NCI-H82 treated with DMSO at 0.1 percent for 48 hours (cell line): ENCODE measurements at regions not wholly inside any gene's neighbourhood (a gene's known extent, or its start where the extent isn't known, plus 50 kb on each side); places are given as distances from the start of the nearest gene placed in this dataset.
A peak's percentile ranks its signal among the peaks of the same experiment; 100 is the strongest.

Experiments used
- DNase-seq: peaks from one replicate; lab custom pipeline; 2025; ENCODE audit not compliant: unreplicated experiment; lab: John Stamatoyannopoulos, UW

DNA sequence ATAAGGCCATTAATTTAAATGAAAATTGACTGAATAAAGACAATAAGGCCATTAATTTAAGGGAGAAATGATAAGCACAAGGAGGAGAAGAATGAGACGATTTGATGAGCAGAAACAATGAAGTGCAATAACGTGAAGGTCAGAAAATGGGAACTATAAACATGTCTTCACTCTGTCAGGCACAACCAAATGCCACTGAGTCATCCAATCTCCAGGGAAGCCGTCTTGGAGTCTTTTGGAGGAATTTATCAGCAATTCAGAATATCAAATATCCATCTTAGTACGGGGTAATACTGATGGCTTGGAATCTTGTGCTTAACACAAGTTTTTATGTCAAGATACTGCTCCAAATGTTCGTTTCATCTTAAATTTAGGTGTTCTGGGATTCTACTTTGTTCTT is 159.9 kb downstream of the CAPZA3 start:
- DNase-seq: no peak

DNA sequence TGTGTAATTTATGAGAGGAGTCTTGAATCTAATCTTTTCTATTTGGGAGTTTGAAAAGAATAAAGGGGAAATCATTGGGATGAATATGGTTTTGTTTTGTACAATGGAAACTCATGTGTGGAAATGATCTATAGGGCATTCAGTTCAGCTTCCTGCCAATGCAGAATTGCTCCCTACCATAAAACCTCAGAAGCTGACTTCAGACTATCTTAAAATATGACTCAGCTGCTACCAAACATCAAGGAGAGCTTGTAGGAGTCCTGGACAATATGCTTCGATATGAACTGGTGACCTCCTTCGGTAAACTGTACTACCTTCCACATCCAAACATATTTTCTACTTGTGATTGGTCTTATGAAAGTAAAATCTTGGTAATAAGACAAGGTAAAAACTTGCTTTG is 160.6 kb downstream of the CAPZA3 start:
- no peak for DNase-seq

DNA sequence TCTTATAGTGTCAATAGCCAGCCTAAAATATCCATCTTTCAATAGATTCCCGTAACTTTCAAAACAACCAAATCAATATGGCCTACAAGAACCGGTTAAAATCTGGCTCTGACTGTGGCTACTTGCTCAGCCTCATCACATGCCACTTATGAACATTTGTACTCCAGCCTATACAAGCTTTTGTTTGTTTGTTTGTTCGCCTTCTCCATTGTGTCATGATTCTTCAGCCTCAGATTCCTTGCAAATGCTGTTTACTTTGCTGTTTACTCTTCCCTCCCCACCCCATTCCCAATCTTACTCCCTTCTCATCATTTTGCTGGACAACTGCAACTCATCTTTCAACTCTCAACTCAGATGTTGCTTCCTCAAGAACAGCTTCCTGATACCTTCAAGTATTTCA is 161.2 kb downstream of the CAPZA3 start:
- no peak for DNase-seq

DNA sequence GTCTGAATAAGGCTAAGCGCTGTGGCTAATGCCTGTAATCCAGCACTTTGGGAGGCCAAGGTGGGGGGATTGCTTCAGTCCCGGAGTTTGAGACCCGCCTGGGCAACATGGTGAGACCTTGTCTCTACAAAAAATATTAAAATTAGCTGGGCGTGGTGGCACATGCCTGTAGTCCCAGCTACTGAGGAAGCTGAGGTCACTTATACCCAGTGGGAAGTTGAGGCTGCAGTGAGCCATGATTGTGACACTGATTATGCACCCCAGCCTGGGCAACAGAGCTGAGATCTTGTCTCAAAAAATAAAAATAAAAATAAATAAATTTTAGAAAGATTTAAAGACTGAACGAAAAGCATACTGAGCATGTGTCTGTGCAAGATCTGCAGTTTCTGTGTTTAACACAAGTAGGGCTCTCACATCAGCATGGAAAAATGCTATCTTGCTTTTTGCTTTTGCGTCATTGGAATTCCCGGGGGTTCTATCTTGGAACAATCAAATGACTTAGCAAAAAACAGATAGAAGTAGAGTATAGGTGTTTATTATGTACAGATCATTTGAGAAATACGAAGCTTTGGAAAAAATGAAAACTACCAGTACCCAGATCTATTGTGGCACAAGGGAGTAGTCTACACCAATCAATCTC is 161.9 kb downstream of the CAPZA3 start:
- no peak for DNase-seq

DNA sequence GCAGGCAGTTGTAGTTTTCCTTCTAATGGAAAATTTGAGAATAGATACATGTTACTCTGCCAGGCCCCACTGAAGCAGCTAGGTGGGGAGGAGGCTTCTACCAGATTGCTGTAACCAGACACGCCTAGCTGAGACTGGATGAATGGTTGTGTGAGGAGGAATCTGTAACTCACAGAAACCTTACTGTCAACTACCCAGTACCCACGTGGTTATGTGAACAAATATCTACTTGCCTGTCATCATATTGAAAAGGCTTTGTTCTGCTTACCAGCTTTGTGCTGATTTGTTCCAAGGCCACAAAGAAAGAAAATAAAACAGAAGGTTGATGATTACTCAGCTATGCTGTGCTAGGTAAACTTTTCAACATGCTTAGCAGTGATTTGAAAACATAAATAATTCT is 167.2 kb downstream of the CAPZA3 start:
- no peak for DNase-seq

DNA sequence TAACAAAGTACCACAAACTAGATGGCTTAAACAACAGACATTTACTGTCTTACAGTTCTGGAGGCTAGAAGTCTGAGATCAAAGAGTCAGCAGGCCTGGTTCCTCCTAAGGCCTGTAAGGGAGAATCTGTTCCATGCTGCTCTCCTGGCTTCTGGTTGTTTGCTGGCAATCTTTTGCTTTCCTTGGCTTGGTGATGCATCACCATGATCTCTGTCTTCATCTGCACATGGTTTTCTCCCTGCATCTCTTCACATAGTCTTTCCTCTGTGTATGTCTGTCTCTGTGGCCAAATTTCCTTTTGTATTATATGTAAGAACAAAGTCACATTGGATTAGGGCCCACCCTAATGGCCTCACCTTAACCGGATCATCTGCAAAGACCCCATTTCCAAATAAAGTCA is 168.5 kb downstream of the CAPZA3 start:
- no peak for DNase-seq

DNA sequence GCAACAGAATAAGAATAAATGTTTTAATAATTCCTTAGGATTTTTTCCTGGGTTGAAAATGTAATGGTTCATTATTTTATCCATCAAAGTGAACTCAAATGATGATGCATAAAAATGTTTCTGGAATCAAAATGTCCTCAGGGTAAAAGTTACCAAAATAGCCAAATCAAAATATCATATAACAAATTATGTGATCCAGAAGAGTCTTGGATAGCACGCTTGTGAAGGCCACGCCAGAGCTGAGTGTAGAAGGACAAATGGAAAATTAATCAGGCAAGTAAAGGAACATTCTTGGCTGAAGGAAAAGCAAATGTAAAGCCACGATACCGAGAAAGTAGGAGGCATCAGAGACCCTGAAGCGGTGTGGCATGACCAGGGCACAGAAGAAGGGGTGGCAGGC is 169.2 kb downstream of the CAPZA3 start:
- DNase-seq: no peak

DNA sequence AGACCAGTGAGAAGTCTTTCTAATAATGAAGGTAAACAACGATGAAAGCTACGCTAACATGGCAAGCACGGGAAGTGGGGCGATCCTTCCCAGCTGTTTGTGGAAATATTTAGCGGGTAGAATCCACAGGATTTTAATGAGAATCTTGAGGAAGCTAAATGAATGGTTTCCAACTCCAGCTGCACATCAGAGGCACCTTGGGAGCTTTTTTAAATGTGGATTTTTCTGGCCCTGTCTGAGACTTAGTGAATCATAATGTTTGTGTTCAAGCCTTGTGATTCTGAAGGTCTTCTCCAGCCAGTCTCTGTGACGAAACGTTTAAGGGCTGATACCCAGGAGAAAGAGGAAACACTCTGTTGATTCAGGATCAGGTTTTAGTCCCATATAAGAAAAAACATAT is 169.8 kb downstream of the CAPZA3 start:
- DNase-seq: no peak

DNA sequence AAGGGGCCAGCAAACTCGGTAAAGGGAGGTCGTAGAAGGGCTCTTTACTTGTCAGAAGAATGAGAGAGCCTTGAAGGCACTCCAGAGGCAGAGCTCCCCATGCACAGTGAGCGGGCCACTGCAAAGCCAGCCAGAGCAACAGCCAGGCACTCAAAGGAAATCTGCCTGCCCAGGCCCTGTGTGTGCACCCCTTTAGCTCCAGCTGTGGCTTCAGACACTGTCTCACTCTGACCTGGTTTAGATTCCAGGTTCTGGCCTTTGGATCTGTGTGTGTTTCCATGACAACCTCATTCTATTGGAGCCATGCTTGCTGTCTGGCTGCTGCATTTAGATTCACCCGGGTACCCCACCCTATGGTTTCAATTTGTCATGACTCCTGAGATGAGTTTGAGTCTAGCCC is 170.3 kb downstream of the CAPZA3 start:
- DNase-seq: no peak

DNA sequence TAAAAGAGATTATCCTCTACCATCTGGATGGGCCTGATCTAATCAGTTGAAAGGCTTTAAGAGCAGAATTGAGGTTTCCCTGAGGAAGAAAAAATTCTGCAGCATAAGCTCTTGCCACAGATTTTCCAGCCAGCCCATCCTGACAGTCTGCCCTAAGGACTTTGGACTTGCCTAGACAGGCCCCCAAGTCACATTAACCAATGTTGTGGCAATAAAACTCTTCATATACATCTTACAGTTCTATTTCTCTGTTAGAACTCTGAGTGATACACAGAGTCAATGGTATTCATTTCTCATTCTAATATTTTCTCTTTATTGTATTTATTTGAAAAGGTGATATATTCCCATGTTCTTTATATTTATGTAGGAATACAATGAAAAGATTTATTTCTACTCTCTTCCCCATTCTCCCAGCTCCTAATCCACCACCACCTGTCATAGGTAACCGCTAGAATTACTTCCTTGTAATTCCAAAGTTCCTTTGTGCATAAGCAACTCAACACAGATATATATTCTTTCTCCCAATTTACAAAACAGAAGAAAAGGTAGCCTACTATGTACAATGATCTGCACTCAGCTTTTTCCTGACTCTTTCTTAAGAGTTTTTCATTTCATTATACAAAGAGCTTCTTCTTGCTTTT is 182.1 kb downstream of the CAPZA3 start:
- DNase-seq: peak; percentile 65

DNA sequence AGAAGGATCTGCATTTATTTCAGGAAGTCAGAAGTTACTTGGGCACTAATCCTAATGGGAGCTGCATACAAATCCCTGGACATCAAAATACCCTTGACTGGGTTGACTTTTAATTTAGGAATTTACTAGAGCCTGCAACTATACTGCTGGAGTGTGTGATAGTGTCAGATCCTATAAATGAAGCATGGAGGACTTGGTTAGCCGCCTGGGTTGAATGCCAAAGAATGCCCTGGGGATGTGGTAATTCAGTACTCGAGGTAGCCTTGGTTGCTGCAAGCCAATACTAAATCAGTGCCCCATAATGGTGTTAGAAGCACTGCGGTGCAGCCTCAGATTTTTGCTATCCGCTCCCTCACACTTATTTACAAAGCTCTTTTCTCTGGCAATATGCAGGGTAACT is 184.9 kb downstream of the CAPZA3 start:
- no peak for DNase-seq

DNA sequence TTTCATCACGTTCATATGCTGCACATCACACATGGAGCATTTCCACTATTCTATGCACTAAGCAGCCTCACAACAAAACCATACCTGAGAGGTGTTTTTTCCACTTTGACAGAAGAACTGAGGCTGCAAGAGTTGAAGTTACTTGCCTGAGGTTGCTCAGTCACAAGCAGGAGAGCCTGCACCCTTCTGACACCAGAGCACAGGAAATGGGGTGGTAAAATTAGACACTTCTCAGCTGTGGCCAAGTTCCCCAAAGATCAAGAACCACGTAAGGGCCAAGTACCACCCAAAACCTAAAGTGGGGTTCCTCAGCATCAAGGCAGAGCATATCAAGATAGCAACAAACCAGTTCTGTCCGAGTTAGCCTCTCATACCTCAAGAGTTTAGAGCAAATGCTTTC is 185.8 kb downstream of the CAPZA3 start:
- DNase-seq: no peak

DNA sequence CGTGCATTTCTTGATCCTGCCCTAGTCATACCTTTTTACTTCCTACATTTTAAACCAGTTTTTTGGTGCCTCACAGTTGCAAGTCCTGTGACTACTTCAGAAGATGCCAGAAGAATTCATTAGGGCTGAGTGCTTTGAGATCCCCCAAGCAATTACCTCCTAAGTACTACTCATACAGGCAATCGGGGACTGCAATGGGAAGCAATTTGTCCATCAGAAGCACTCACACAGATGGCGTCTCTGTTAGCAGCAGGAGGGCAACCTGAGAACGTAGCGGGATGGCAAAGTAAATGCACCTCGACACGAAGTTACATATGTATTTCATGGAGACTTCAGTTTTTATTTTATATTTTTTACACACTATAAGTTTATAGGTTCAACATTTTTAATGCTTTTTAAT is 188.3 kb downstream of the CAPZA3 start:
- no peak for DNase-seq

DNA sequence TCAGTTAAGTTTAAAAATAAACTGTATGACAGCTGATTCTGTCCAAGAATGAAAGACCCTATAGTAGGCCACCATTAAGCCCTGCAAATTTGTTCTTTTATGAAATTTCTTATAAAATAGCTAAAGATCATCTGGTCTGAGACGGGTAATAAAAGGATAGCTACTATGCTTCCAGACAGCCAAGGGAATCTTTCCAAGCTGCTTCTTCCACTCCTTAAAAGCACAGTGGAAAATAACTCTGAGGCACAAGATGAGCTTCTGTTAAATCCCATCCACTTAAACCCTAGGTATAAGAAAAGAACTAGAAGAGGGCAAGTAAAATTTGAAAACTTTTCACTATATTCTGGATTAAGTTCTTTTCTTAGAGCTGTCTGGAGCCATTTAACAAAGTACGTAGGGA is 194.3 kb downstream of the CAPZA3 start:
- DNase-seq: no peak

DNA sequence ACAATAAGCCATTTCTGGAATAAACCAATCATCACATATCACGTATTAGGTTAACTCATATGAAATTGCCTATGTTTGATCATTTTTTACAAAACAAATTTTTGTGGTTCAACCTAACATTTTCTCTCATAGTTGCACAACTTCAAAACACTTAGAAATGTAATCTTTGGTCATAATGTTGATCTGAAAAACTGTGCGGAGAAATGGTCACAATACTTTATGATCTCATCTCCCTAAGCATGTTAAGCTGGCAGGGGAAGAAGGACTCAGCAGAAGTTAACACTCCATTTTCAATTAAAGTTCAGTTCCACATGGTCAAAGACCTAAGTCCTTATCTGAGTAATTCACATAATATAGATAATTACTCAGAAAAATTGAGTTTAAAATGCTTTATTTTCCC is 194.8 kb downstream of the CAPZA3 start:
- DNase-seq: no peak

DNA sequence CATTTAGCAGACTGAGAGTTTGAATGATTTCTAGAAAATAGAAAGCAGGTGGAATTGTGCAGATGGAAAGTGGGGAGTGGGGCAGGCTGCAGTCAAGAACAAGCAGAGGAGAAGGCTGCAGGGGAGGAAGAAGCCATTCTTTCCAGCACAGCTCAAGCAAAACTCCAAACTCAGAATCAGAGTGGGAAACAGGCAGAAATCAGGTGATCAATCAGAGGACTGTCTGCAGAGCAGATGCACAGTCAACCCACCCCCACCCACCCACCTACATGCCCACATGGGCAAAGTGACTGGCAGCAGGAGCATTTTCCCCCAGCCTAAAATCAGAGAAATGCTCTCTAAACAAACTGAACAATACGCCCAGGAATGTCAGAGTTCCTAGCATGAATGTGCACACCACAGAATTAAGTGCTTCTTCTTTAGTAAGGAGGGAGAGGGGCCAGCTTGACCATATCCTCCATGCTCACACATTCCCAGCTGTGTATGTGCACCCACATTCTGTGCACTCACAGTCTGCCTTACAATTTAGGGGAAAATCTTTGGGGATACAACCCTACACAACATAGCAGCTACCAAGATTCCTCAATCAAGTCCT is 194.1 kb upstream of the PLEKHA5 start:
- no peak for DNase-seq

DNA sequence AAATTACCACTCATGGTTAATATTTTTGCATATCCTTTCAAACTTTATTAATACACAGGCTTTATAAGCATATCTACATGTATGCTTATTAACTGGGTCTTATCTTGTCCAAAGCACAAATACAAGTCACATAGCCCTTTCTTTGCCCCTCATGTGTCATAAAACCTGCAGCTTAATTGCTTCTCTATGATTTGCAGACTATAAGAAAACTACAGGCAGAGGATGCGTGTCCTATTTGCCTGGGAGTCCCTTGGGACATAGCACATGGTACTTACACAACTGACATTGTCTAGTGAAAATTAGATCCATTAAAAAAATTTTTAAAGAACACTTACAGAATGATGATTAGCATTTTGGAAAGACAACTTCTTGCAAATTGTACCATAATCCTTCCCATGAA is 190.5 kb upstream of the PLEKHA5 start:
- no peak for DNase-seq

DNA sequence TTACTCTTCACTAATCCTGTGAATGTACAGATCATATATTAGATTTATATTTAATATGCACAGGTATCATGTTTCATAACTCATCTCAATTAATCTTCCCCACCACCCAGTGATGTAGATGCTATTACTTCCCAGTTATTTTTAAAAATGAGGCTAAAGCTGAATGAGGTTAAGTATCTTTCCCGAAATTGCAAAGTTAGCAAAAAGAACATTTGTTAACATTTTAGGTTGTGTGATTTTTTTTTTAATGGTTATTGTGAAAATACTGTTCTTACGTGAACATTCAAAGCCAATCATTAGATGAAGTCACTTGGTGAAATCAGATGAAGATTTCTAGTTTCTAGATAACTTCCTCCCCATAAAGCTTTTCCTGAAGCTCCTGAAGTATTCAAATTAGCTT is 186.9 kb upstream of the PLEKHA5 start:
- DNase-seq: no peak

DNA sequence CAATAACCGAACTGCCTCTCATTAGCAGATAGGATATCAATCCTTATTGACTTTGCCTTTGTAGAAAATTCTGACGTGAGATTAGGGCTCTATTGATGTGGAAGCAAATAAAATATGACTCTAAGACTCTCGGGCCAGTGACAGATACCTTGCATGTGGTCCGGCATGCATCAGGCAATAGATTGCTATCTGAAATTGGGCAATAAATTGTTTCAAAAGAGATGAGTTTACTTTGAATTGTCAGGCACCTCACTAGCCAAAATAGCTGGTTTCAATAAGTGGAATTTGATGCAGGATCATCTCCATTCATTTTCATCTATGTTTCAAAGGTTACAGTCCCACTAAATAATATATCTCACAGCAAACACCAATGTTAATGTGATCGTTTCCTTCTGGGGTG is 186.3 kb upstream of the PLEKHA5 start:
- no peak for DNase-seq

DNA sequence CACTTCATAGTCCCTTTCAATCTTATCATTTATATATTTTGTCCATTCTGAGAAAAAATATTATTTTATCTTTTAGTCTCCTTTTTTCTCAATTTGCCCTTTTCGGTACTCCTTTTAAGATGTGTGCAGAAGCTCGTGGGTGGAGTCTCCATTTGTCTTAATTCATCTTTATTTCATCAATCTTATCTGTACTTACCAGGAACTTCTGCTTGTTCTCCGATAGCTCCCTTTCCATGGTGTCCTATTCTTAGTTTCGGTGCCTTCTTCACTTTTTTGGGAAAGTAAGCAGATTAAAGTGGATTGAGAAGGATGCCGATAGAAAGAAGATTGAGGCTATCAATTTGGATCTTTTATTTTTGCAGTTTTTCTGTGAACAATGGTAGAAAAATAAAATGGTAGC is 183.4 kb upstream of the PLEKHA5 start:
- DNase-seq: no peak

DNA sequence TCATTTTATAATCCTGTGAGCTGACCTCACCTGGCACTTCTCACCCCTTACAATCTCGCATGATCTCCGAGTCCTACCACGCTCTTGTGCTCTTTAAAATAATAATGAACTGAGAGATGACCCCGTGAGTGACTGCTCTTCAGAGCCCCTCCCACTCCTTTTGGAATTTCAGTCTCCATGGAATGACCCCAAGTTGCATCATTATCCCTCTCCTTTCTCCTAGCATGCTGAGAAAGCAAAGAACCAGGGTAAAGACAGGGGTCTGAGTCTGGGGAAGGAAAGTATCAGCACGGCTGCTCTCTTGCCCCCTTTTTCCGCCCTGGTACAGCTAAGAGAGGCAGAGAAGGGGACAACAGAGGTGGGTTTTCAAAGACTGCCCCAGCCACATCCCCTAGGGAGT is 178.3 kb upstream of the PLEKHA5 start:
- DNase-seq: no peak

DNA sequence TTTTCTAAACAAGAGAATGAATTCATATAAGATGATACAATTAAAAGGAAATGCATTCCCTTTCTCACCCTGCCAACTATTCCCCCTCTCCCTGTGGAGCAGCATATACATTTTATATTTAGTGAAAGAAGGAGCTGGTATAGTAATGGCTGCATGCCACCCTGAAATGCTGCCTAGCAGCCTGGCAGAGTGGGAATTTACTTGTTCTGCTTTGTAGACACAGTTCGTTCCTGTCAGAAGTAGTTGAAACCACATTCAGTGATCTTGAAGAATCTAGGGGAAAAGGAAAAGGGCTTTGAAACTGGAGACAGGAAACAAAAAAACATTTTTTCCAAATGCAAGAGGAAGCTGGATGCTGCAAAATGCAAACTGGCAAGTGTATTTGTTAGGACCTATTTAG is 176.0 kb upstream of the PLEKHA5 start:
- DNase-seq: no peak

DNA sequence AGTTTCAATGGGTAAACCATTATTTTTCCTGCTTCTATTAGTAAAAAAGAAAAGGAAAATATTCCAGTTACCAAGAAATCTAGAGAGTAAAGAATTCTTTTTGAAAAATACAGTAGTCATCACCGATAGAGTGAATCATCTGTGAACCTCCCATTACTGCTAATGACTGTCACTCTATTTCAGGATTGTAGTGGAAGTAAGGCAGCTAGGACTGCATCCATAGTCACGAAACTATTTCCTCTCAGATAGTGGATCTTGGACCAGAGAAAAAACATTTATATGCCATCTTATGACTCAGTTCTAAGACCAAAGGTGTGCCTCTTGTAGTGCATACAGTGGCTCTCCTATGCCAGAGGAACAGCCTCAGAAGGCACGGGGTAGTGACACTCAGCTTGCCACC is 173.9 kb upstream of the PLEKHA5 start:
- no peak for DNase-seq
